ENCODE measurements at regions not wholly inside any gene's neighbourhood (a gene's known extent, or its start where the extent isn't known, plus 50 kb on each side); places are given as distances from the start of the nearest gene placed in this dataset.

DNA sequence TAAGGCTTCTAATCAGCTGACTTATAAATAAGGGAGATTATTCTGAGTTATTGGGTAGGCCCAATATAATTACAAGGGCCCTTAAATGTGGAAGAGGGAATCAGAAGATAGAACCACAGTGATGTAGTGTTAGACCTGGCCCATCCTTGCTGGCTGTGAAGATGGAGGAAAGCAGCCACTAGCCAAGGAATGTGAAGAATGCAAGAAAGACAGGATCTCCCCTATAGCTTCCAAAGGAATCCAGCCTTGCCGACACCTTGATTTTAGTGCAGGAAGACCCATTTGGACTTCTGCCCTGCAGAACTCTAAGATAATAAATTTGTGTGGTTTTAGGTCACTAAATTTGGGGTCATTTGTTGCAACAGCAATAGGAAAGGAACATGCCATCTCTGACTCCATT is 150.6 kb downstream of the SPATA18 start:
- TF ChIP-seq RAD21 (IDR thresholded peaks at IDR 0.05) = no peak
- TF ChIP-seq, protein P1, sequence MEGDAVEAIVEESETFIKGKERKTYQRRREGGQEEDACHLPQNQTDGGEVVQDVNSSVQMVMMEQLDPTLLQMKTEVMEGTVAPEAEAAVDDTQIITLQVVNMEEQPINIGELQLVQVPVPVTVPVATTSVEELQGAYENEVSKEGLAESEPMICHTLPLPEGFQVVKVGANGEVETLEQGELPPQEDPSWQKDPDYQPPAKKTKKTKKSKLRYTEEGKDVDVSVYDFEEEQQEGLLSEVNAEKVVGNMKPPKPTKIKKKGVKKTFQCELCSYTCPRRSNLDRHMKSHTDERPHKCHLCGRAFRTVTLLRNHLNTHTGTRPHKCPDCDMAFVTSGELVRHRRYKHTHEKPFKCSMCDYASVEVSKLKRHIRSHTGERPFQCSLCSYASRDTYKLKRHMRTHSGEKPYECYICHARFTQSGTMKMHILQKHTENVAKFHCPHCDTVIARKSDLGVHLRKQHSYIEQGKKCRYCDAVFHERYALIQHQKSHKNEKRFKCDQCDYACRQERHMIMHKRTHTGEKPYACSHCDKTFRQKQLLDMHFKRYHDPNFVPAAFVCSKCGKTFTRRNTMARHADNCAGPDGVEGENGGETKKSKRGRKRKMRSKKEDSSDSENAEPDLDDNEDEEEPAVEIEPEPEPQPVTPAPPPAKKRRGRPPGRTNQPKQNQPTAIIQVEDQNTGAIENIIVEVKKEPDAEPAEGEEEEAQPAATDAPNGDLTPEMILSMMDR (IDR thresholded peaks at IDR 0.05; ENCODE audit: low read depth, low read length, missing input control) = no peak
- TF ChIP-seq TAF1 (conservative IDR thresholded peaks at IDR 0.05) = no peak
- no peak for TF ChIP-seq SP1 (IDR thresholded peaks at IDR 0.05)
- TF ChIP-seq GABPA (IDR thresholded peaks at IDR 0.05 in 1 of 2, conservative IDR thresholded peaks at IDR 0.05 in 1 of 2) = no peak

Measured in liver (tissue), 3 donors.